ENCODE measurements at regions not wholly inside any gene's neighbourhood (a gene's known extent, or its start where the extent isn't known, plus 50 kb on each side); places are given as distances from the start of the nearest gene placed in this dataset.

- intact Hi-C loops (cut with micrococcal nuclease) = no loop called here
- Mint-ChIP-seq H3K4me1 (ENCODE audit: low read depth) (no peaks in the 10 kb centered on the region), H3K4me3 (no peak overlapping the region), H3K27me3 (ENCODE audit: insufficient read depth) (peaks cover 7% of the 10 kb centered on the region), H3K36me3 (ENCODE audit: low read depth) (no peaks in the 10 kb centered on the region), H3K27ac (no peak overlapping the region), H3K9me3 (no peaks in the 10 kb centered on the region)
- no peak for DNase-seq (ENCODE audit: low spot score)
Measured at GRCh38 chr16:85337910-85338637, 225.8 kb upstream of the CIBAR2 start.

GRCh38 chr16:85338638-85338982 lies 226.3 kb upstream of the CIBAR2 start:
- Mint-ChIP-seq H3K4me3 (no peak overlapping the region), H3K4me1 (ENCODE audit: low read depth) (no peaks in the 10 kb centered on the region), H3K9me3 (no peaks in the 10 kb centered on the region), H3K27ac (no peak overlapping the region), H3K36me3 (ENCODE audit: low read depth) (no peaks in the 10 kb centered on the region), H3K27me3 (ENCODE audit: insufficient read depth) (peaks cover 7% of the 10 kb centered on the region)
- no peak for DNase-seq (ENCODE audit: low spot score)
- intact Hi-C loops (cut with micrococcal nuclease) = no loop called here

GRCh38 chr16:85338989-85339685 lies 226.9 kb upstream of the CIBAR2 start:
- Mint-ChIP-seq H3K4me3 (no peak overlapping the region), H3K27ac (no peak overlapping the region), H3K9me3 (no peaks in the 10 kb centered on the region), H3K36me3 (ENCODE audit: low read depth) (no peaks in the 10 kb centered on the region), H3K27me3 (ENCODE audit: insufficient read depth) (peaks cover 7% of the 10 kb centered on the region), H3K4me1 (ENCODE audit: low read depth) (no peaks in the 10 kb centered on the region)
- intact Hi-C loops (cut with micrococcal nuclease) = no loop called here
- no peak for DNase-seq (ENCODE audit: low spot score)

- intact Hi-C loops (cut with micrococcal nuclease) = no loop called here
Measured at GRCh38 chr16:85341972-85342695, 229.9 kb upstream of the CIBAR2 start.

GRCh38 chr16:85344502-85345128 lies 232.3 kb upstream of the CIBAR2 start:
- intact Hi-C loops (cut with micrococcal nuclease) = no loop called here
- no peak overlapping the region for H3K27ac Mint-ChIP-seq
- H3K9me3 Mint-ChIP-seq = no peaks in the 10 kb centered on the region
- H3K4me3 Mint-ChIP-seq = no peak overlapping the region
- H3K27me3 Mint-ChIP-seq (ENCODE audit: insufficient read depth) = no peaks in the 10 kb centered on the region
- H3K36me3 Mint-ChIP-seq (ENCODE audit: low read depth) = no peaks in the 10 kb centered on the region
- no peak for DNase-seq (ENCODE audit: low spot score)
- H3K4me1 Mint-ChIP-seq (ENCODE audit: low read depth) = no peaks in the 10 kb centered on the region

More at GRCh38 chr16:85341972-85342695, 229.9 kb upstream of the CIBAR2 start:
- no peaks in the 10 kb centered on the region for H3K9me3 Mint-ChIP-seq
- H3K4me1 Mint-ChIP-seq (ENCODE audit: low read depth) = no peaks in the 10 kb centered on the region
- no peak overlapping the region for H3K27ac Mint-ChIP-seq
- peaks cover 2% of the 10 kb centered on the region for H3K27me3 Mint-ChIP-seq (ENCODE audit: insufficient read depth)
- no peaks in the 10 kb centered on the region for H3K36me3 Mint-ChIP-seq (ENCODE audit: low read depth)
- no peak overlapping the region for H3K4me3 Mint-ChIP-seq
- no peak for DNase-seq (ENCODE audit: low spot score)

- H3K9me3 Mint-ChIP-seq = no peaks in the 10 kb centered on the region
- no peak overlapping the region for H3K4me3 Mint-ChIP-seq
- H3K4me1 Mint-ChIP-seq (ENCODE audit: low read depth) = no peaks in the 10 kb centered on the region
- intact Hi-C loops (cut with micrococcal nuclease) = no loop called here
- H3K36me3 Mint-ChIP-seq (ENCODE audit: low read depth) = no peaks in the 10 kb centered on the region
- H3K27me3 Mint-ChIP-seq (ENCODE audit: insufficient read depth) = no peaks in the 10 kb centered on the region
- no peak overlapping the region for H3K27ac Mint-ChIP-seq
- no peak for DNase-seq (ENCODE audit: low spot score)
Measured at GRCh38 chr16:85345129-85345639, 232.9 kb upstream of the CIBAR2 start.

- Mint-ChIP-seq H3K4me1 (ENCODE audit: low read depth) (no peaks in the 10 kb centered on the region), H3K36me3 (ENCODE audit: low read depth) (no peaks in the 10 kb centered on the region), H3K9me3 (no peaks in the 10 kb centered on the region), H3K4me3 (no peak overlapping the region), H3K27ac (no peak overlapping the region), H3K27me3 (ENCODE audit: insufficient read depth) (no peaks in the 10 kb centered on the region)
- intact Hi-C loops (cut with micrococcal nuclease) = no loop called here
- DNase-seq (ENCODE audit: low spot score) = no peak
Measured at GRCh38 chr16:85346404-85347212, 234.3 kb upstream of the CIBAR2 start.

- Mint-ChIP-seq H3K4me1 (ENCODE audit: low read depth) (no peaks in the 10 kb centered on the region), H3K36me3 (ENCODE audit: low read depth) (no peaks in the 10 kb centered on the region), H3K4me3 (no peak overlapping the region), H3K27me3 (ENCODE audit: insufficient read depth) (no peaks in the 10 kb centered on the region), H3K9me3 (no peaks in the 10 kb centered on the region), H3K27ac (no peak overlapping the region)
- no peak for DNase-seq (ENCODE audit: low spot score)
- intact Hi-C loops (cut with micrococcal nuclease) = no loop called here
Measured at GRCh38 chr16:85347213-85347591, 234.9 kb upstream of the CIBAR2 start.

- no peak for DNase-seq (ENCODE audit: low spot score)
- intact Hi-C loops (cut with micrococcal nuclease) = no loop called here
- Mint-ChIP-seq H3K36me3 (ENCODE audit: low read depth) (no peaks in the 10 kb centered on the region), H3K27ac (no peak overlapping the region), H3K4me1 (ENCODE audit: low read depth) (no peaks in the 10 kb centered on the region), H3K9me3 (no peaks in the 10 kb centered on the region), H3K27me3 (ENCODE audit: insufficient read depth) (no peaks in the 10 kb centered on the region), H3K4me3 (no peak overlapping the region)
Measured at GRCh38 chr16:85348065-85348840, 236.0 kb upstream of the CIBAR2 start.

- H3K4me1 Mint-ChIP-seq (ENCODE audit: low read depth) = no peaks in the 10 kb centered on the region
- intact Hi-C loops (cut with micrococcal nuclease) = no loop called here
- DNase-seq (ENCODE audit: low spot score) = no peak
- H3K9me3 Mint-ChIP-seq = no peaks in the 10 kb centered on the region
- H3K27me3 Mint-ChIP-seq (ENCODE audit: insufficient read depth) = no peaks in the 10 kb centered on the region
- no peak overlapping the region for H3K27ac Mint-ChIP-seq
- no peak overlapping the region for H3K4me3 Mint-ChIP-seq
- H3K36me3 Mint-ChIP-seq (ENCODE audit: low read depth) = no peaks in the 10 kb centered on the region
Measured at GRCh38 chr16:85348911-85349334, 236.7 kb upstream of the CIBAR2 start.

- H3K4me3 Mint-ChIP-seq = no peak overlapping the region
- H3K9me3 Mint-ChIP-seq = no peaks in the 10 kb centered on the region
- H3K36me3 Mint-ChIP-seq (ENCODE audit: low read depth) = no peaks in the 10 kb centered on the region
- no peaks in the 10 kb centered on the region for H3K27me3 Mint-ChIP-seq (ENCODE audit: insufficient read depth)
- no peak overlapping the region for H3K27ac Mint-ChIP-seq
- intact Hi-C loops (cut with micrococcal nuclease) = no loop called here
- H3K4me1 Mint-ChIP-seq (ENCODE audit: low read depth) = no peaks in the 10 kb centered on the region
- DNase-seq (ENCODE audit: low spot score) = no peak
Measured at GRCh38 chr16:85349365-85350145, 237.3 kb upstream of the CIBAR2 start.

Data from activated T-helper 1 cell treated with anti-CD3 and anti-CD28 coated beads, Interleukin-12 subunit alpha, Interleukin-12 subunit beta, Interleukin-2, Interleukin-4 antibody, amounts not matched to agents 30 ng/mL and 10 ng/mL and 1 ng/mL, durations not matched to agents 14 hours and 24 hours and 36 hours (primary cell).